OCI-LY7 (cell line): ENCODE measurements at regions not wholly inside any gene's neighbourhood (a gene's known extent, or its start where the extent isn't known, plus 50 kb on each side); places are given as distances from the start of the nearest gene placed in this dataset.

ENCODE experiments used
- BruUV-seq: library from RNA; stranded (reverse); fragments of 400-500 nt; replicated peaks from 2 replicates; lab custom pipeline; 2021; lab: Mats Ljungman, UMichigan
- CTCF ChIA-PET: fragments of 300-600 bp; sonication (Branson Sonifier 250); formaldehyde crosslinking; loops from one replicate; lab custom pipeline; 2022; ENCODE audit warnings: antibody characterized with exemption; ENCODE audit not compliant: unreplicated experiment; lab: Charles Lee
- POLR2A ChIA-PET: fragments of 300-600 bp; sonication (Branson Sonifier 250); formaldehyde crosslinking; loops from one replicate; lab custom pipeline; 2022; ENCODE audit warnings: antibody characterized with exemption; lab: Charles Lee
- DNase-seq: peaks from one replicate; pipeline ENCODE4 v3.0.0-alpha.2; 2015; ENCODE audit warnings: low spot score
- H2AFZ ChIP-seq: fragments of 200-600 bp; sonication (generic), shearing (Covaris generic); 2 replicates; pipeline ENCODE4 v1.6.1; 2014; ENCODE audit warnings: mild to moderate bottlenecking, antibody characterized with exemption, low read length, moderate library complexity
- H3K27ac ChIP-seq: fragments of 200-600 bp; sonication (generic); 2 replicates; pipeline ENCODE4 v1.5.1; 2014; ENCODE audit warnings: mixed run types, low read depth, mild to moderate bottlenecking, moderate library complexity, low read length, inconsistent platforms; ENCODE audit not compliant: poor library complexity, severe bottlenecking
- H3K36me3 ChIP-seq: fragments of 200-600 bp; sonication (generic); 2 replicates; pipeline ENCODE4 v1.6.1; 2014; ENCODE audit warnings: mild to moderate bottlenecking, antibody characterized with exemption, low read length, moderate library complexity, mixed read lengths; ENCODE audit not compliant: insufficient read depth
- H3K4me1 ChIP-seq: fragments of 200-600 bp; sonication (generic); 2 replicates; pipeline ENCODE4 v1.5.1; 2014; ENCODE audit warnings: mild to moderate bottlenecking, low read length; ENCODE audit not compliant: insufficient read depth, poor library complexity, severe bottlenecking
- H3K4me2 ChIP-seq: fragments of 200-600 bp; sonication (generic); 2 replicates; pipeline ENCODE4 v1.6.1; 2014; ENCODE audit warnings: mild to moderate bottlenecking, low read length
- H3K4me3 ChIP-seq: fragments of 200-600 bp; sonication (generic); 2 replicates; pipeline ENCODE4 v1.5.1; 2014; ENCODE audit warnings: mild to moderate bottlenecking, low read depth, low read length; ENCODE audit not compliant: poor library complexity, severe bottlenecking
- H3K79me2 ChIP-seq: fragments of 200-600 bp; sonication (generic); 2 replicates; pipeline ENCODE4 v1.6.1; 2016; ENCODE audit warnings: low read depth, mild to moderate bottlenecking, low read length, moderate library complexity, mixed read lengths; ENCODE audit not compliant: insufficient read depth
- H3K9me2 ChIP-seq: fragments of 200-600 bp; sonication (generic); 2 replicates; pipeline ENCODE4 v1.6.1; 2016; ENCODE audit warnings: mild to moderate bottlenecking, low read length, mixed read lengths; ENCODE audit not compliant: insufficient read depth
- H3K9me3 ChIP-seq: fragments of 200-600 bp; sonication (generic); 2 replicates; pipeline ENCODE4 v1.6.1; 2014; ENCODE audit warnings: mild to moderate bottlenecking, mixed run types, low read length, mixed read lengths
- H4K20me1 ChIP-seq: fragments of 200-600 bp; sonication (generic); 2 replicates; pipeline ENCODE4 v1.6.1; 2014; ENCODE audit warnings: mild to moderate bottlenecking, antibody characterized with exemption, low read length, moderate library complexity, mixed read lengths; ENCODE audit not compliant: insufficient read depth
- CTCF ChIP-seq: fragments of 200-600 bp; sonication (generic); conservative IDR thresholded peaks from 2 replicates; pipeline ENCODE4 v1.5.1; 2014; ENCODE audit warnings: mild to moderate bottlenecking, antibody characterized with exemption, low read length, moderate library complexity, mixed read lengths
- EZH2phosphoT487 ChIP-seq: fragments of 200-600 bp; sonication (generic); IDR thresholded peaks from 2 replicates; pipeline ENCODE4 v1.6.1; 2018; ENCODE audit warnings: low read depth, borderline replicate concordance, mild to moderate bottlenecking, mixed run types, antibody characterized with exemption, low read length, moderate library complexity, mixed read lengths
- intact Hi-C: fragments of 100-400 bp; cut with micrococcal nuclease; formaldehyde crosslinking; loops from one replicate; pipeline ENCODE4 v1.10.0; 2022; ENCODE audit not compliant: unreplicated experiment

GRCh38 chr3:494190-494589 is 297.6 kb downstream of the CHL1 start:
- no peaks in the 10 kb centered on the region for H3K9me2 ChIP-seq
- ChIA-PET CTCF (no interaction called here), POLR2A (no interaction called here)
- H4K20me1 ChIP-seq = no peaks in the 10 kb centered on the region
- no peaks in the 10 kb centered on the region for H3K9me3 ChIP-seq
- intact Hi-C loops = no loop called here
- no peak overlapping the region for H3K4me2 ChIP-seq
- no TSS peak for BruUV-seq
- no peak overlapping the region for H3K4me3 ChIP-seq
- TF ChIP-seq EZH2phosphoT487 (no peak), CTCF (no peak)
- H3K4me1 ChIP-seq = peaks cover 10% of the 10 kb centered on the region
- H3K36me3 ChIP-seq = no peaks in the 10 kb centered on the region
- no peak overlapping the region for H2AFZ ChIP-seq
- H3K27ac ChIP-seq = no peak overlapping the region
- no peaks in the 10 kb centered on the region for H3K79me2 ChIP-seq
- no peak for DNase-seq

- no peaks in the 10 kb centered on the region for H3K79me2 ChIP-seq
- no TSS peak for BruUV-seq
Measured at GRCh38 chr3:498487-498886, 301.9 kb downstream of the CHL1 start.

More at GRCh38 chr3:498487-498886, 301.9 kb downstream of the CHL1 start:
- POLR2A ChIA-PET = no interaction called here
- Histone ChIP-seq H3K27ac (no peak overlapping the region), H2AFZ (no peak overlapping the region), H3K4me2 (no peak overlapping the region), H3K36me3 (no peaks in the 10 kb centered on the region), H3K4me1 (no peaks in the 10 kb centered on the region), H4K20me1 (no peaks in the 10 kb centered on the region), H3K9me3 (no peaks in the 10 kb centered on the region), H3K9me2 (no peaks in the 10 kb centered on the region), H3K4me3 (no peak overlapping the region)
- CTCF ChIA-PET = no interaction called here
- TF ChIP-seq CTCF (no peak), EZH2phosphoT487 (no peak)
- intact Hi-C loops = no loop called here
- no peak for DNase-seq
